IMR-90 (cell line): ENCODE measurements at regions not wholly inside any gene's neighbourhood (a gene's known extent, or its start where the extent isn't known, plus 50 kb on each side); places are given as distances from the start of the nearest gene placed in this dataset.

Experiments used
- ATAC-seq: fragments of 200-7000 bp; cut with Tn5 transposase; 2 replicates; pipeline ENCODE4 v1.9.1; 2020; ENCODE audit warnings: low read depth, mild to moderate bottlenecking, moderate library complexity
- BruUV-seq: library from RNA; stranded (reverse); fragments of 400-500 nt; replicated peaks from 2 replicates; lab custom pipeline; 2021; lab: Mats Ljungman, UMichigan
- CTCF ChIA-PET: fragments of 300-600 bp; formaldehyde crosslinking; extraction: SDS; loops from one replicate; lab custom pipeline; 2021; ENCODE audit warnings: antibody characterized with exemption; lab: Yijun Ruan, JAX
- POLR2A ChIA-PET: fragments of 300-600 bp; sonication (Branson Sonifier 250); formaldehyde crosslinking; loops from one replicate; lab custom pipeline; 2022; ENCODE audit warnings: antibody characterized with exemption; ENCODE audit not compliant: unreplicated experiment; lab: Charles Lee
- DNase-seq: peaks from one replicate; pipeline ENCODE4 v3.0.0; 2013
- H2AFZ ChIP-seq: replicated peaks from 2 replicates; pipeline ENCODE3; 2013; ENCODE audit warnings: low read length, mild to moderate bottlenecking; ENCODE audit not compliant: poor library complexity
- H2AK5ac ChIP-seq: 2 replicates; pipeline ENCODE4 v1.6.1; 2013; ENCODE audit warnings: low read depth, low read length, inconsistent platforms
- H2AK9ac ChIP-seq: replicated peaks from 2 replicates; pipeline ENCODE3; 2013; ENCODE audit warnings: mild to moderate bottlenecking, low read depth, low read length, moderate library complexity; ENCODE audit not compliant: poor library complexity
- H2BK120ac ChIP-seq: 2 replicates; pipeline ENCODE4 v1.6.1; 2013; ENCODE audit warnings: low read depth, low read length, inconsistent platforms
- H2BK15ac ChIP-seq: 3 replicates; pipeline ENCODE4 v1.6.1; 2013; ENCODE audit warnings: low read depth, low read length, inconsistent platforms
- H2BK20ac ChIP-seq: 2 replicates; pipeline ENCODE4 v1.6.1; 2013; ENCODE audit warnings: low read depth, mild to moderate bottlenecking, inconsistent platforms, low read length, moderate library complexity
- H2BK5ac ChIP-seq: 2 replicates; pipeline ENCODE4 v1.6.1; 2013; ENCODE audit warnings: mild to moderate bottlenecking, low read depth, low read length, inconsistent platforms; ENCODE audit not compliant: poor library complexity, severe bottlenecking
- H3K14ac ChIP-seq: replicated peaks from 2 replicates; pipeline ENCODE4 v1.6.1; 2013; ENCODE audit warnings: low read depth, low read length, inconsistent platforms
- H3K18ac ChIP-seq: 2 replicates; pipeline ENCODE4 v1.6.1; 2013; ENCODE audit warnings: low read depth, low read length, control low read depth
- H3K23ac ChIP-seq: 2 replicates; pipeline ENCODE4 v1.6.1; 2013; ENCODE audit warnings: low read depth, low read length, inconsistent platforms
- H3K27ac ChIP-seq: 2 replicates; pipeline ENCODE4 v1.5.1; 2013; ENCODE audit warnings: mild to moderate bottlenecking, control low read depth, low read length; ENCODE audit not compliant: insufficient read depth
- H3K27me3 ChIP-seq: 2 replicates; pipeline ENCODE4 v1.6.1; 2013; ENCODE audit warnings: low read length; ENCODE audit not compliant: control insufficient read depth, insufficient read depth
- H3K36me3 ChIP-seq: 2 replicates; pipeline ENCODE4 v1.6.1; 2013; ENCODE audit warnings: low read length, mixed read lengths; ENCODE audit not compliant: control insufficient read depth, insufficient read depth
- H3K4ac ChIP-seq: 2 replicates; pipeline ENCODE4 v1.6.1; 2013; ENCODE audit warnings: low read depth, low read length, inconsistent platforms
- H3K4me1 ChIP-seq: 2 replicates; pipeline ENCODE4 v1.6.1; 2013; ENCODE audit warnings: low read length, mixed read lengths; ENCODE audit not compliant: control insufficient read depth, insufficient read depth
- H3K4me2 ChIP-seq: 2 replicates; pipeline ENCODE4 v1.6.1; 2013; ENCODE audit warnings: low read depth, mild to moderate bottlenecking, control low read depth, low read length, moderate library complexity
- H3K4me3 ChIP-seq: 2 replicates; pipeline ENCODE4 v1.5.1; 2013; ENCODE audit warnings: low read depth, mild to moderate bottlenecking, control low read depth, low read length, moderate library complexity; ENCODE audit not compliant: insufficient read depth
- H3K56ac ChIP-seq: 2 replicates; pipeline ENCODE4 v1.6.1; 2013; ENCODE audit warnings: low read length, inconsistent platforms; ENCODE audit not compliant: insufficient read depth; ENCODE audit errors: extremely low read depth
- H3K79me1 ChIP-seq, 2 experiments: 2 replicates each; pipeline ENCODE4 v1.6.1; 2013; ENCODE audit warnings: low read length in 2 of 2, inconsistent platforms in 1 of 2, low read depth in 1 of 2
- H3K9ac ChIP-seq: 2 replicates; pipeline ENCODE4 v1.6.1; 2013; ENCODE audit warnings: low read depth, low read length, control low read depth
- H3K9me1 ChIP-seq: 2 replicates; pipeline ENCODE4 v1.6.1; 2013; ENCODE audit warnings: low read length, inconsistent platforms; ENCODE audit not compliant: insufficient read depth
- H3K9me3 ChIP-seq: 2 replicates; pipeline ENCODE4 v1.6.1; 2013; ENCODE audit warnings: low read length; ENCODE audit not compliant: control insufficient read depth, insufficient read depth
- H4K20me1 ChIP-seq: 2 replicates; pipeline ENCODE4 v1.6.1; 2013; ENCODE audit warnings: low read length, inconsistent platforms; ENCODE audit not compliant: insufficient read depth
- H4K5ac ChIP-seq: 2 replicates; pipeline ENCODE4 v1.6.1; 2013; ENCODE audit warnings: mild to moderate bottlenecking, low read depth, low read length, control low read depth
- H4K8ac ChIP-seq, 2 experiments: 2 replicates each; pipeline ENCODE4 v1.6.1; 2013; ENCODE audit warnings: low read depth in 2 of 2, low read length in 2 of 2, control low read depth in 1 of 2, inconsistent platforms in 1 of 2
- H4K91ac ChIP-seq: 2 replicates; pipeline ENCODE4 v1.6.1; 2013; ENCODE audit warnings: low read depth, low read length, inconsistent platforms; ENCODE audit not compliant: insufficient read depth
- BHLHE40 ChIP-seq: fragments of 150-350 bp; IDR thresholded peaks from 2 replicates; pipeline ENCODE4 v1.6.1; 2016; ENCODE audit warnings: mild to moderate bottlenecking, low read depth, low read length
- CEBPB ChIP-seq: IDR thresholded peaks from 2 replicates; pipeline ENCODE4 v1.6.1; 2012; ENCODE audit warnings: low read depth, low read length, improper control_type of control experiment
- CHD1 ChIP-seq: IDR thresholded peaks from 2 replicates; pipeline ENCODE4 v1.6.1; 2012; ENCODE audit warnings: low read depth, low read length, improper control_type of control experiment
- CTCF ChIP-seq: conservative IDR thresholded peaks from 2 replicates; pipeline ENCODE4 v1.5.1; 2012; ENCODE audit warnings: mild to moderate bottlenecking, low read depth, low read length, improper control_type of control experiment
- ELK1 ChIP-seq: fragments of 150-350 bp; IDR thresholded peaks from 2 replicates; pipeline ENCODE4 v1.6.1; 2016; ENCODE audit warnings: low read depth, mild to moderate bottlenecking, low read length, moderate library complexity, borderline replicate concordance
- FOS ChIP-seq: fragments of 150-350 bp; IDR thresholded peaks from 2 replicates; pipeline ENCODE4 v1.6.1; 2016; ENCODE audit warnings: low read depth, low read length
- MAFK ChIP-seq: IDR thresholded peaks from 2 replicates; pipeline ENCODE4 v1.6.1; 2012; ENCODE audit warnings: low read depth, low read length, improper control_type of control experiment
- MAZ ChIP-seq: IDR thresholded peaks from 2 replicates; pipeline ENCODE4 v1.6.1; 2012; ENCODE audit warnings: low read depth, mild to moderate bottlenecking, low read length, improper control_type of control experiment, moderate library complexity, borderline replicate concordance
- MXI1 ChIP-seq: IDR thresholded peaks from 2 replicates; pipeline ENCODE4 v1.6.1; 2012; ENCODE audit warnings: low read depth, mild to moderate bottlenecking, low read length, moderate library complexity, borderline replicate concordance
- NFE2L2 ChIP-seq: fragments of 150-350 bp; IDR thresholded peaks from 2 replicates; pipeline ENCODE4 v1.6.1; 2016; ENCODE audit warnings: low read depth, mild to moderate bottlenecking, low read length
- POLR2A ChIP-seq: IDR thresholded peaks from 2 replicates; pipeline ENCODE4 v1.6.1; 2012; ENCODE audit warnings: mild to moderate bottlenecking, low read depth, low read length
- RAD21 ChIP-seq: IDR thresholded peaks from 2 replicates; pipeline ENCODE4 v1.6.1; 2012; ENCODE audit warnings: low read length, improper control_type of control experiment
- RCOR1 ChIP-seq: IDR thresholded peaks from 2 replicates; pipeline ENCODE4 v1.6.1; 2012; ENCODE audit warnings: mild to moderate bottlenecking, low read length, improper control_type of control experiment; ENCODE audit not compliant: insufficient replicate concordance
- RFX5 ChIP-seq: IDR thresholded peaks from 2 replicates; pipeline ENCODE4 v1.8.0; 2012; ENCODE audit warnings: low read depth, mild to moderate bottlenecking, low read length, moderate library complexity
- SMC3 ChIP-seq: fragments of 150-350 bp; IDR thresholded peaks from 2 replicates; pipeline ENCODE4 v1.6.1; 2016; ENCODE audit warnings: low read depth, mild to moderate bottlenecking, antibody characterized with exemption, low read length, moderate library complexity
- USF2 ChIP-seq: fragments of 150-350 bp; IDR thresholded peaks from 2 replicates; pipeline ENCODE4 v1.6.1; 2017; ENCODE audit warnings: mild to moderate bottlenecking, antibody characterized with exemption, low read length, low read depth
- WGBS, 2 experiments: methylation state at CpG; one replicate each; pipeline versions ENCODE4 v1.1.5 to v1.1.7; 2013; ENCODE audit warnings: missing lambda C conversion rate in 2 of 2; ENCODE audit not compliant: insufficient read length in 1 of 2; ENCODE audit errors: extremely low coverage in 2 of 2; 5-methylcytosine and 5-hydroxymethylcytosine counted together
- dilution Hi-C: fragments of 300-500 bp; cut with HindIII; formaldehyde crosslinking; loops from one replicate; pipeline ENCODE4 v1.14.3; 2018; ENCODE audit warnings: low sequenced_read_pairs; ENCODE audit not compliant: unreplicated experiment
- in situ Hi-C: fragments of 300-500 bp; cut with MboI; formaldehyde crosslinking; loops from 3 replicates; pipeline ENCODE4 v1.14.3; 2019; ENCODE audit warnings: low sequenced_read_pairs, inconsistent platforms, mixed read lengths
- intact Hi-C: fragments of 100-400 bp; cut with micrococcal nuclease; formaldehyde crosslinking; loops from 2 replicates; pipeline ENCODE4 v1.10.0; 2022

GRCh38 chr7:112990624-112991023, 96.0 kb downstream of the GPR85 start:
- in situ Hi-C loops (no loop called here), intact Hi-C loops (no loop called here), dilution Hi-C loops (no loop called here)
- Histone ChIP-seq H2BK120ac (peak overlapping the region; percentile 50), H3K4me2 (no peak overlapping the region), H2AFZ (no peak overlapping the region), H3K9me3 (no peaks in the 10 kb centered on the region), H3K9ac (no peak overlapping the region), H2AK5ac (no peak overlapping the region), H2BK20ac (no peak overlapping the region), H4K5ac (no peak overlapping the region), H2AK9ac (no peak overlapping the region), H2BK15ac (0 out of 3 replicates have a peak overlapping the region, but pooled peaks have one; percentile 12), H3K4me1 (peaks cover 9% of the 10 kb centered on the region; the same call in 1 of the 2 replicates), H3K27me3 (no peaks in the 10 kb centered on the region), H3K14ac (no peak overlapping the region), H3K4ac (no peak overlapping the region; the same call in 1 of the 2 replicates), H3K4me3 (no peak overlapping the region), H2BK5ac (peak overlapping the region; percentile 56), H4K91ac (0 out of 2 replicates have a peak overlapping the region, but pooled peaks have one; percentile 1), H3K23ac (no peak overlapping the region), H3K27ac (no peak overlapping the region), H3K36me3 (no peaks in the 10 kb centered on the region), H4K8ac (peak overlapping the region in 1 of 2 experiments; percentile 29; a peak in 1 of 4 replicates), H3K56ac (no peak overlapping the region), H4K20me1 (0 out of 2 replicates have a peak, but pooled peaks cover 1% of the 10 kb centered on the region), H3K9me1 (no peaks in the 10 kb centered on the region), H3K79me1 (no peaks in the 10 kb centered on the region), H3K18ac (no peak overlapping the region; the same call in 1 of the 2 replicates)
- no CpG with 5 or more reads among the region's 2 CpGs for WGBS, 2 experiments
- ATAC-seq (peak; percentile 55), DNase-seq (peak; percentile 67)
- ChIA-PET POLR2A (no interaction called here), CTCF (no interaction called here)
- TF ChIP-seq CEBPB (no peak), CTCF (no peak), POLR2A (no peak), USF2 (no peak), ELK1 (no peak), FOS (no peak), CHD1 (no peak), MAZ (no peak), MAFK (no peak), BHLHE40 (no peak), NFE2L2 (no peak), RAD21 (no peak), MXI1 (no peak), RCOR1 (no peak), RFX5 (no peak), SMC3 (no peak)
- no TSS peak for BruUV-seq
